ENCODE measurements at regions not wholly inside any gene's neighbourhood (a gene's known extent, or its start where the extent isn't known, plus 50 kb on each side); places are given as distances from the start of the nearest gene placed in this dataset.

DNA sequence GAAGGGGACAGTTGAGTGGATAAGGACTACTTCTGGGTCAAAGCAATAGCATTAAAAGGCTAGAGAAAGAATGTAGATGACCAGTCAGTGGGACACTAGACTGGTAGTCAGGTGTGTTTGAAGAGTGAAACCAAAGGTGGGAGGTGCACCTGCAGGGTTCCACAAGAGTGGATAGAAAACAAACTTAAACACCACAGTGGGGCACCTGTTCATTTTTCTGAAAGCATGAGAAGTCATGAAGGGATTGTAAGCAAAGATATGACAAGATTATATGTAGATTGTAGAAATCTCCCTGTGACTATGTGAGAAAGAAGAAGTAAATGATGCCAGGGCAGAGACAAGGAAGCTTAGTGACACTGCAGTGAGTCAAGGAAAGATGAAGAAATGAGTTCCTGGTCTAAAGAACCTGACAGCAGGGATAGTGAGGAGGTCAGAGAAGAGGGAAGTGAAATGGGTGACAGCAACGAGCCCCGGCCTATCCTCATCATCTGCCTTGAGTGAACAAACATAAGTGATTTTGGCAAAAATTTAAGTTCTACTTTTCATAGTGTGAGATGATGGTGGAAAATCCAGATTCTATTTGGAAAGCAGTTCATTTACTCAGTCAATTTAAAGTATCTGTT lies 296.9 kb downstream of the TLE4 start:
- no peak overlapping the region for H3K4me3 Mint-ChIP-seq (ENCODE audit: low read depth, unreplicated experiment)
- no TSS peak for BruUV-seq (replicated peaks)
- TF ChIP-seq, protein P1, sequence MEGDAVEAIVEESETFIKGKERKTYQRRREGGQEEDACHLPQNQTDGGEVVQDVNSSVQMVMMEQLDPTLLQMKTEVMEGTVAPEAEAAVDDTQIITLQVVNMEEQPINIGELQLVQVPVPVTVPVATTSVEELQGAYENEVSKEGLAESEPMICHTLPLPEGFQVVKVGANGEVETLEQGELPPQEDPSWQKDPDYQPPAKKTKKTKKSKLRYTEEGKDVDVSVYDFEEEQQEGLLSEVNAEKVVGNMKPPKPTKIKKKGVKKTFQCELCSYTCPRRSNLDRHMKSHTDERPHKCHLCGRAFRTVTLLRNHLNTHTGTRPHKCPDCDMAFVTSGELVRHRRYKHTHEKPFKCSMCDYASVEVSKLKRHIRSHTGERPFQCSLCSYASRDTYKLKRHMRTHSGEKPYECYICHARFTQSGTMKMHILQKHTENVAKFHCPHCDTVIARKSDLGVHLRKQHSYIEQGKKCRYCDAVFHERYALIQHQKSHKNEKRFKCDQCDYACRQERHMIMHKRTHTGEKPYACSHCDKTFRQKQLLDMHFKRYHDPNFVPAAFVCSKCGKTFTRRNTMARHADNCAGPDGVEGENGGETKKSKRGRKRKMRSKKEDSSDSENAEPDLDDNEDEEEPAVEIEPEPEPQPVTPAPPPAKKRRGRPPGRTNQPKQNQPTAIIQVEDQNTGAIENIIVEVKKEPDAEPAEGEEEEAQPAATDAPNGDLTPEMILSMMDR (IDR thresholded peaks at IDR 0.05; ENCODE audit: unreplicated experiment) = no peak
- no peaks in the 10 kb centered on the region for H3K27me3 Mint-ChIP-seq (ENCODE audit: unreplicated experiment)
- no peaks in the 10 kb centered on the region for H3K36me3 Mint-ChIP-seq (ENCODE audit: insufficient read depth, unreplicated experiment)
- CTCF ChIA-PET = no interaction called here
- intact Hi-C loops (cut with micrococcal nuclease; ENCODE audit: unreplicated experiment) = no loop called here
- peaks cover 6% of the 10 kb centered on the region for H3K9me3 Mint-ChIP-seq (ENCODE audit: low read depth, unreplicated experiment)
- no peak for DNase-seq
- H3K4me1 Mint-ChIP-seq (ENCODE audit: low read depth, unreplicated experiment) = no peaks in the 10 kb centered on the region
- H3K27ac Mint-ChIP-seq (ENCODE audit: unreplicated experiment) = no peak overlapping the region

DNA sequence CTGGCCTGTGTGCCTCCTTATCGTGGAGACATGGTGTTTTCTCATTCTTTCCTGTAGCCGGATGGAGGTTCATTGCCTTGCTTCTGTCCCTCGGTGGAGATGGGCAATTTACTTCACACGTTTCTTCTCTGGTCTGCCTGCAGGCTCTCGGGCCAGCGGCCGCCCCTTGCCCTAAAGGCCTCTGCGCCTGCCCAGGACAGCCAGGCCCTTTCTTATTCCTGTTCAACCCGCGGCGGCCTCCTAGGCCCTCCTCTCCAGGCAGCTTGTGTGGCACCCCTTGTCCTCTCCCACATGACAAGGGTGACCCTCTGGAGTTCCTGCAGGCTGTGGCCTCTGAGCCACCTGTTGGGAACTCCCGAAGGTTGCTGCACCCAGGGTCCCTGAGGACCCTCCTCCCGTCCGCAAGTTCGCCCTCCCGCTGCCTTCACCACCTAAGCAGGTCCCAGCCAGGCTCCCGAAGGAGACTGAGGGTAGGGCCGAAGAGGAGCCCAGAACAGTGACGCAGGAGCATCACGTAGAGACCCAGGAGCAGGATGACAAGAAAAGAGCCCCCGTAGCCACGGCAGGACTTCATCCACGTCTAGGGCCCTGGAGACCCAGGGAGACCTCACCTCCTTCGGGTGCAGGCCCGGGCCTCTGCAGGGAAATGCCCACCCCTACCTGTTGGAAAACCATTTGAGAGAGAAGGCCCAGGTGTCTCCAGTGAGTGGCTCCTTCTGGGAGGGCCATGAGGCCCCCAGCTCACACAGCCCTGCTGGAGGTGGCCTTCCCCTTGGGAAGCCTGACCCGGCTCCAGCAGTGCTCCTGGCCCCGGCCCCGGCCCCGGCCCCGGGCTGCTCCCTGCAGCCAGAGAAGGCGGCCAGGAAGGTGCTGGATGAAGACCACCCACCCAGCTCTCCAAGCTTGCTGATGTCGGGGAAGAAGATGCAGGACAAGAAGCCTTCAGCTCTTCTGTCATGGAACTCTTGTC lies 291.4 kb downstream of the TLE4 start:
- Mint-ChIP-seq H3K9me3 (ENCODE audit: low read depth, unreplicated experiment) (peaks cover 6% of the 10 kb centered on the region), H3K4me1 (ENCODE audit: low read depth, unreplicated experiment) (no peaks in the 10 kb centered on the region), H3K36me3 (ENCODE audit: insufficient read depth, unreplicated experiment) (no peaks in the 10 kb centered on the region), H3K27ac (ENCODE audit: unreplicated experiment) (no peak overlapping the region), H3K27me3 (ENCODE audit: unreplicated experiment) (no peaks in the 10 kb centered on the region), H3K4me3 (ENCODE audit: low read depth, unreplicated experiment) (no peak overlapping the region)
- DNase-seq = no peak
- CTCF ChIA-PET = no interaction called here
- no TSS peak for BruUV-seq (replicated peaks)
- intact Hi-C loops (cut with micrococcal nuclease; ENCODE audit: unreplicated experiment) = no loop called here
- TF ChIP-seq, protein P1 (IDR thresholded peaks at IDR 0.05; ENCODE audit: unreplicated experiment) = no peak

DNA sequence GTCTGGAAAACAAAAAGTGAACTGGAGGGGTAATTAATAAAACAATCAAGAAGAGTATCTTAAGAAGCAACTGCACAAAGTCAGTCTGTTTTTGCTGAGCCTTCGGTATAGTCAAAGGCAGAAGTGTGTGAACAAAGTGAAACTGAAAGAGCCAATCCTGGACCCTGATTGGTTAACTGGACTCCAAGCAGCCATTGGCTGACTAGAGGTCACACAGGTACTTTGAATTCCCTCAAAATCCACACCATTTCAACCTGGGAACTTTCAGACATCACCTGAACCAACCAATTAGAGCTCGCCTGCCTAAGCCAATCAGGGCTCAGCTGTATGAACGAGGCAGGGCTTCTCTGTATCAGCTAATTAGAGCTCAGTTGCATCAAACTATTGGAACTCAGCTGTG lies 286.7 kb downstream of the TLE4 start:
- H3K27ac Mint-ChIP-seq (ENCODE audit: unreplicated experiment) = no peak overlapping the region
- no peaks in the 10 kb centered on the region for H3K4me1 Mint-ChIP-seq (ENCODE audit: low read depth, unreplicated experiment)
- no peaks in the 10 kb centered on the region for H3K27me3 Mint-ChIP-seq (ENCODE audit: unreplicated experiment)
- H3K4me3 Mint-ChIP-seq (ENCODE audit: low read depth, unreplicated experiment) = no peak overlapping the region
- TF ChIP-seq, protein P1 (IDR thresholded peaks at IDR 0.05; ENCODE audit: unreplicated experiment) = no peak
- CTCF ChIA-PET = no interaction called here
- intact Hi-C loops (cut with micrococcal nuclease; ENCODE audit: unreplicated experiment) = no loop called here
- BruUV-seq (replicated peaks) = no TSS peak
- H3K36me3 Mint-ChIP-seq (ENCODE audit: insufficient read depth, unreplicated experiment) = no peaks in the 10 kb centered on the region
- H3K9me3 Mint-ChIP-seq (ENCODE audit: low read depth, unreplicated experiment) = peaks cover 3% of the 10 kb centered on the region
- DNase-seq = peak; percentile 0

DNA sequence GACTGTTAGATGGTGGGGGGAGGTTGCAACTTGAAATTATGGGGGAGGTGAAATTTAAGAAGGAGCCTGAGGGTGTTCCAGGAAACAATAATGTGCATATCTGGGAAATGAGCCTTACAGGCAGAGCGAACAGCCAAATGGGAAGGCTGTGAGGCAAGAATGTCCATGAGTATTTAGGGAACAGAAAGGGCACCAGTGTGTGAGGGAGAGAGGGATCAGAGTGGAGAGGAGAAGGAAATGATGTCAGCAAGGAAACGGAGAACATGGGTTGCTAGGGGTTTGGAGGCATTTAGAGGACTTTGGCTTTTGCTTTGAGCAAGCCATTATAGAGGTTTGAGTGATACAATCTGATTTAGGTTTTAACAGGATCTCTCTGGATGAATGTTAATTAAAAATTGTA lies 285.4 kb downstream of the TLE4 start:
- H3K9me3 Mint-ChIP-seq (ENCODE audit: low read depth, unreplicated experiment) = peaks cover 3% of the 10 kb centered on the region
- intact Hi-C loops (cut with micrococcal nuclease; ENCODE audit: unreplicated experiment) = no loop called here
- H3K36me3 Mint-ChIP-seq (ENCODE audit: insufficient read depth, unreplicated experiment) = no peaks in the 10 kb centered on the region
- CTCF ChIA-PET = no interaction called here
- no peak for DNase-seq
- H3K27ac Mint-ChIP-seq (ENCODE audit: unreplicated experiment) = no peak overlapping the region
- BruUV-seq (replicated peaks) = no TSS peak
- TF ChIP-seq, protein P1 (IDR thresholded peaks at IDR 0.05; ENCODE audit: unreplicated experiment) = no peak
- no peaks in the 10 kb centered on the region for H3K27me3 Mint-ChIP-seq (ENCODE audit: unreplicated experiment)
- no peaks in the 10 kb centered on the region for H3K4me1 Mint-ChIP-seq (ENCODE audit: low read depth, unreplicated experiment)
- H3K4me3 Mint-ChIP-seq (ENCODE audit: low read depth, unreplicated experiment) = no peak overlapping the region
